SJSA1 (cell line): ENCODE measurements at regions not wholly inside any gene's neighbourhood (a gene's known extent, or its start where the extent isn't known, plus 50 kb on each side); places are given as distances from the start of the nearest gene placed in this dataset.

Experiments used
- DNase-seq, 2 experiments: peaks; one replicate each; pipeline ENCODE4 v3.0.0-alpha.2; 2015 to 2020; ENCODE audit warnings: low spot score in 2 of 2, low read depth in 1 of 2
- H3K27ac ChIP-seq: fragments of 250-450 bp; sonication (Bioruptor Pico); 2 replicates; pipeline ENCODE4 v1.5.1; 2020; ENCODE audit warnings: mild to moderate bottlenecking, moderate library complexity
- H3K27me3 ChIP-seq: fragments of 250-450 bp; sonication (Bioruptor Pico); replicated peaks from 2 replicates; pipeline ENCODE4 v1.5.1; 2020; ENCODE audit warnings: mild to moderate bottlenecking, moderate library complexity
- H3K36me3 ChIP-seq: fragments of 250-450 bp; sonication (Bioruptor Pico); 2 replicates; pipeline ENCODE4 v1.5.1; 2020; ENCODE audit warnings: mild to moderate bottlenecking
- H3K4me1 ChIP-seq: fragments of 250-450 bp; sonication (Bioruptor Pico); replicated peaks from 2 replicates; pipeline ENCODE4 v1.6.1; 2021; ENCODE audit warnings: mild to moderate bottlenecking
- H3K4me3 ChIP-seq: fragments of 250-450 bp; sonication (Bioruptor Pico); 2 replicates; pipeline ENCODE4 v1.5.1; 2020; ENCODE audit warnings: mild to moderate bottlenecking
- H3K9me3 ChIP-seq: fragments of 250-450 bp; sonication (Bioruptor Pico); replicated peaks from 2 replicates; pipeline ENCODE4 v1.5.1; 2020; ENCODE audit warnings: mild to moderate bottlenecking

- Histone ChIP-seq H3K27me3 (no peaks in the 10 kb centered on the region), H3K27ac (no peak overlapping the region), H3K4me1 (no peaks in the 10 kb centered on the region), H3K9me3 (no peaks in the 10 kb centered on the region), H3K4me3 (no peak overlapping the region), H3K36me3 (no peaks in the 10 kb centered on the region)
- DNase-seq = no peak
Measured at GRCh38 chr9:31119890-31120454, 1264.5 kb upstream of the ACO1 start.

- Histone ChIP-seq H3K9me3 (no peaks in the 10 kb centered on the region), H3K36me3 (no peaks in the 10 kb centered on the region), H3K27me3 (no peaks in the 10 kb centered on the region), H3K4me3 (no peak overlapping the region), H3K27ac (no peak overlapping the region), H3K4me1 (no peaks in the 10 kb centered on the region)
- no peak for DNase-seq
Measured at GRCh38 chr9:31124389-31124788, 1260.1 kb upstream of the ACO1 start.

- Histone ChIP-seq H3K9me3 (no peaks in the 10 kb centered on the region), H3K4me3 (no peak overlapping the region), H3K36me3 (no peaks in the 10 kb centered on the region), H3K27me3 (no peaks in the 10 kb centered on the region), H3K27ac (no peak overlapping the region), H3K4me1 (no peaks in the 10 kb centered on the region)
- DNase-seq = no peak
Measured at GRCh38 chr9:31135567-31135966, 1248.9 kb upstream of the ACO1 start.

- Histone ChIP-seq H3K9me3 (no peaks in the 10 kb centered on the region), H3K36me3 (no peaks in the 10 kb centered on the region), H3K27ac (no peak overlapping the region), H3K4me1 (no peaks in the 10 kb centered on the region), H3K4me3 (no peak overlapping the region), H3K27me3 (no peaks in the 10 kb centered on the region)
- no peak for DNase-seq
Measured at GRCh38 chr9:31136524-31136923, 1247.9 kb upstream of the ACO1 start.

GRCh38 chr9:31137176-31138160 lies 1247.0 kb upstream of the ACO1 start:
- no peak overlapping the region for H3K4me3 ChIP-seq

GRCh38 chr9:31140316-31140715 lies 1244.1 kb upstream of the ACO1 start:
- DNase-seq = peak in 1 of 2 experiments; percentile 4
- no peak overlapping the region for H3K27ac ChIP-seq
- H3K27me3 ChIP-seq = no peaks in the 10 kb centered on the region
- no peaks in the 10 kb centered on the region for H3K9me3 ChIP-seq
- no peaks in the 10 kb centered on the region for H3K4me1 ChIP-seq
- no peak overlapping the region for H3K4me3 ChIP-seq
- H3K36me3 ChIP-seq = no peaks in the 10 kb centered on the region

More at GRCh38 chr9:31137176-31138160, 1247.0 kb upstream of the ACO1 start:
- Histone ChIP-seq H3K36me3 (no peaks in the 10 kb centered on the region), H3K27me3 (no peaks in the 10 kb centered on the region), H3K4me1 (no peaks in the 10 kb centered on the region), H3K27ac (no peak overlapping the region), H3K9me3 (no peaks in the 10 kb centered on the region)
- peak; percentile 39 to 40 for DNase-seq

GRCh38 chr9:31142456-31142855 lies 1242.0 kb upstream of the ACO1 start:
- Histone ChIP-seq H3K4me3 (no peak overlapping the region), H3K36me3 (no peaks in the 10 kb centered on the region), H3K27me3 (no peaks in the 10 kb centered on the region), H3K4me1 (no peaks in the 10 kb centered on the region), H3K9me3 (no peaks in the 10 kb centered on the region), H3K27ac (no peak overlapping the region)
- DNase-seq = peak in 1 of 2 experiments; percentile 2

GRCh38 chr9:31144614-31145013 lies 1239.8 kb upstream of the ACO1 start:
- no peak for DNase-seq
- Histone ChIP-seq H3K9me3 (no peaks in the 10 kb centered on the region), H3K27me3 (no peaks in the 10 kb centered on the region), H3K4me1 (no peaks in the 10 kb centered on the region), H3K4me3 (no peak overlapping the region), H3K36me3 (no peaks in the 10 kb centered on the region), H3K27ac (no peak overlapping the region)

GRCh38 chr9:31146485-31147166 lies 1237.8 kb upstream of the ACO1 start:
- H3K4me3 ChIP-seq = no peak overlapping the region
- H3K27me3 ChIP-seq = no peaks in the 10 kb centered on the region
- H3K4me1 ChIP-seq = no peaks in the 10 kb centered on the region
- no peaks in the 10 kb centered on the region for H3K36me3 ChIP-seq
- H3K9me3 ChIP-seq = no peaks in the 10 kb centered on the region
- H3K27ac ChIP-seq = no peak overlapping the region
- DNase-seq = no peak

- DNase-seq = no peak
- H3K27me3 ChIP-seq = no peaks in the 10 kb centered on the region
- H3K27ac ChIP-seq = no peak overlapping the region
- H3K4me1 ChIP-seq = no peaks in the 10 kb centered on the region
- no peaks in the 10 kb centered on the region for H3K9me3 ChIP-seq
- H3K4me3 ChIP-seq = no peak overlapping the region
- H3K36me3 ChIP-seq = no peaks in the 10 kb centered on the region
Measured at GRCh38 chr9:31153250-31153840, 1231.1 kb upstream of the ACO1 start.

- Histone ChIP-seq H3K4me1 (no peaks in the 10 kb centered on the region), H3K27me3 (no peaks in the 10 kb centered on the region), H3K27ac (no peak overlapping the region), H3K4me3 (no peak overlapping the region), H3K9me3 (no peaks in the 10 kb centered on the region), H3K36me3 (no peaks in the 10 kb centered on the region)
- DNase-seq = no peak
Measured at GRCh38 chr9:31166516-31166915, 1217.9 kb upstream of the ACO1 start.

- Histone ChIP-seq H3K4me1 (no peaks in the 10 kb centered on the region), H3K9me3 (no peaks in the 10 kb centered on the region), H3K27ac (no peak overlapping the region), H3K36me3 (no peaks in the 10 kb centered on the region), H3K27me3 (no peaks in the 10 kb centered on the region), H3K4me3 (no peak overlapping the region)
- DNase-seq = no peak
Measured at GRCh38 chr9:31168161-31168560, 1216.3 kb upstream of the ACO1 start.

GRCh38 chr9:31174681-31175080 lies 1209.8 kb upstream of the ACO1 start:
- no peaks in the 10 kb centered on the region for H3K36me3 ChIP-seq
- H3K4me3 ChIP-seq = no peak overlapping the region
- no peaks in the 10 kb centered on the region for H3K4me1 ChIP-seq
- no peaks in the 10 kb centered on the region for H3K27me3 ChIP-seq
- no peak overlapping the region for H3K27ac ChIP-seq
- no peaks in the 10 kb centered on the region for H3K9me3 ChIP-seq
- no peak for DNase-seq

GRCh38 chr9:31183866-31184265 lies 1200.6 kb upstream of the ACO1 start:
- no peaks in the 10 kb centered on the region for H3K4me1 ChIP-seq
- no peaks in the 10 kb centered on the region for H3K9me3 ChIP-seq
- no peak for DNase-seq
- H3K27ac ChIP-seq = no peak overlapping the region
- H3K36me3 ChIP-seq = no peaks in the 10 kb centered on the region
- no peak overlapping the region for H3K4me3 ChIP-seq
- H3K27me3 ChIP-seq = no peaks in the 10 kb centered on the region
